HG02759 (cell line): ENCODE measurements at regions not wholly inside any gene's neighbourhood (a gene's known extent, or its start where the extent isn't known, plus 50 kb on each side); places are given as distances from the start of the nearest gene placed in this dataset.

Experiments used
- ATAC-seq: cut with Tn5 transposase; IDR thresholded peaks from one replicate; pipeline ENCODE4 v1.9.1; 2021; ENCODE audit warnings: mild to moderate bottlenecking, moderate library complexity; ENCODE audit not compliant: unreplicated experiment

- ATAC-seq = no peak
These were observed 72.8 kb downstream of the CPN2 start for GRCh38 chr3:194278186-194278845.

- no peak for ATAC-seq
These were observed 72.0 kb downstream of the CPN2 start for GRCh38 chr3:194279101-194279500.

GRCh38 chr3:194279701-194280360, 71.3 kb downstream of the CPN2 start:
- ATAC-seq = no peak

GRCh38 chr3:194280777-194281176, 70.4 kb downstream of the CPN2 start:
- ATAC-seq = no peak

- no peak for ATAC-seq
These were observed 69.8 kb downstream of the CPN2 start for GRCh38 chr3:194281306-194281705.

- no peak for ATAC-seq
These were observed 69.4 kb downstream of the CPN2 start for GRCh38 chr3:194281766-194282165.

GRCh38 chr3:194282436-194283122, 68.5 kb downstream of the CPN2 start:
- ATAC-seq = no peak

GRCh38 chr3:194283221-194284006, 67.7 kb downstream of the CPN2 start:
- no peak for ATAC-seq

- no peak for ATAC-seq
These were observed 66.8 kb downstream of the CPN2 start for GRCh38 chr3:194284351-194284750.

- ATAC-seq = no peak
These were observed 65.9 kb downstream of the CPN2 start for GRCh38 chr3:194285024-194285849.

GRCh38 chr3:194285850-194286197, 65.3 kb downstream of the CPN2 start:
- ATAC-seq = no peak

- ATAC-seq = no peak
These were observed 64.6 kb downstream of the CPN2 start for GRCh38 chr3:194286375-194287146.

GRCh38 chr3:194287374-194287773, 63.8 kb downstream of the CPN2 start:
- no peak for ATAC-seq

GRCh38 chr3:194287977-194288706, 63.0 kb downstream of the CPN2 start:
- no peak for ATAC-seq
